Stimulated activated naive CD8-positive, alpha-beta T cell treated with anti-CD3 and anti-CD28 coated beads, Interleukin-15, amount 100 ng/mL, for 72 hours (primary cell): ENCODE measurements at regions not wholly inside any gene's neighbourhood (a gene's known extent, or its start where the extent isn't known, plus 50 kb on each side); places are given as distances from the start of the nearest gene placed in this dataset.

Experiments
- ATAC-seq: fragments of 150-1000 bp; cut with Tn5 transposase; 2 replicates; pipeline ENCODE4 v1.10.0; 2021; ENCODE audit warnings: mild to moderate bottlenecking, moderate library complexity
- DNase-seq, 2 donors: peaks; one replicate each; pipeline ENCODE4 v3.0.0; 2021 to 2022
- H3K27ac Mint-ChIP-seq, 2 donors: one replicate each; pipeline ENCODE4 v1.8.0; 2022; ENCODE audit warnings: mild to moderate bottlenecking in 2 of 2, mixed read lengths in 2 of 2, moderate library complexity in 2 of 2
- H3K27me3 Mint-ChIP-seq: one replicate; pipeline ENCODE4 v1.8.0; 2022; ENCODE audit warnings: mixed read lengths
- H3K4me1 Mint-ChIP-seq: one replicate; pipeline ENCODE4 v1.8.0; 2022; ENCODE audit warnings: mild to moderate bottlenecking, mixed read lengths
- H3K4me3 Mint-ChIP-seq, 2 donors: one replicate each; pipeline ENCODE4 v1.8.0; 2022; ENCODE audit warnings: mild to moderate bottlenecking in 2 of 2, mixed read lengths in 2 of 2, moderate library complexity in 1 of 2
- H3K9me3 Mint-ChIP-seq, 2 donors: one replicate each; pipeline ENCODE4 v1.8.0; 2022; ENCODE audit warnings: mixed read lengths in 2 of 2

DNA sequence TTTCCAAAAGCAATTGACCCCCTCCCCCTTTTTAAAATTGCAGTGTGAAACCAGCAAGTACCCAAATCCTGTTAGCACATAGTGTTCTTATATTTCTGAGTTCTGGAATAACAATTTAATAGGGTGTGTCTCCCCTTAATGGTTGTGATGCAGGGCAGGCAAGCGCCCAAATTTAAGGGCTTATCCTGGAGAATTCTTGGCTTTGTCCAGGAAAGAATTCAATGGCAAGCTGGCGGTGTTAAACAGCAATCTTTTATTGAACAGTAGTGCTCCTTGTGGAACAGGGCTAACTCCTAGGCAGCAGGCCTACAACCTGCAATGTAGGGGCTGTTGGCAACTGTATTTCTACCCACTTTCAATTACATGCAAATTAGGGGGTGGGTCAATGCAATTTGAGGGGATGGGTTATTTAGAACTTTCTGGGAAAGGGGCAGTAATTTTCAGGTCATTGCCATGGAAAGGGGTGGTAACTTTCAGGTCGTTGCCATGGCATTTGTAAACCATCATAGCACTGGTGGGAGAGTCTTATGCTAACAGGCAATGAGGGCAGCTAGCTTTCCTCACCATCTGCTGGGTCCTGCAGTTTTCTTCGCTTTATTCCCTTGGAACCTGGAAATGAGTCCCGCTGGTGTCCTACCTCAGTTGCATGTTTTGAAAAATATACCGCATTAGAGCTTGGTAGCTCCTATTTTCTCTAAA lies 149.0 kb upstream of the KCTD1 start:
- Mint-ChIP-seq H3K4me1 (no peaks in the 10 kb centered on the region), H3K4me3 (no peak overlapping the region), H3K9me3 (peaks cover 7 to 8% of the 10 kb centered on the region in 2 donors), H3K27me3 (no peaks in the 10 kb centered on the region), H3K27ac (no peak overlapping the region)
- no peak for DNase-seq
- ATAC-seq: no peak

DNA sequence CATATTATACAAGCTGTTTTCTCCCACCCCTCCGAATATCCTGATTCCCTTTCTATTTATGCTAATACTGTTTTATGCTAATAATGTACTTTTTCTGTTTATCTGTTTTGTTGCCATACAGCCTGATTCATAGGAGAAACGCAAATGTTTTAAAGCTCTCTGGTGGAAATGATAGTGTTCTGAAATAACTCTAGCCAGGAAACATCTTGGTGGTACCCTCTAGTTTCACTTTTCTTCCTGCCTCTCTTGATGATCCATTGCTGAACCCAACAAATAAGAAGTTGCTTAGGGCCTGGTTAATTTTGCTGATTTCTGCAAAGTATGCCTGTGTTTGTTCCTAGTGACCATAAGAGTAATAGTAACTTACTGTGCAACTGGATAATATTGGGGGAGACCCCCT lies 148.4 kb upstream of the KCTD1 start:
- ATAC-seq (no peak), DNase-seq (no peak)
- no peaks in the 10 kb centered on the region for H3K4me1 Mint-ChIP-seq
- no peak overlapping the region for H3K4me3 Mint-ChIP-seq
- H3K27ac Mint-ChIP-seq: no peak overlapping the region
- H3K9me3 Mint-ChIP-seq: peaks cover 8 to 9% of the 10 kb centered on the region in 2 donors
- H3K27me3 Mint-ChIP-seq: no peaks in the 10 kb centered on the region

DNA sequence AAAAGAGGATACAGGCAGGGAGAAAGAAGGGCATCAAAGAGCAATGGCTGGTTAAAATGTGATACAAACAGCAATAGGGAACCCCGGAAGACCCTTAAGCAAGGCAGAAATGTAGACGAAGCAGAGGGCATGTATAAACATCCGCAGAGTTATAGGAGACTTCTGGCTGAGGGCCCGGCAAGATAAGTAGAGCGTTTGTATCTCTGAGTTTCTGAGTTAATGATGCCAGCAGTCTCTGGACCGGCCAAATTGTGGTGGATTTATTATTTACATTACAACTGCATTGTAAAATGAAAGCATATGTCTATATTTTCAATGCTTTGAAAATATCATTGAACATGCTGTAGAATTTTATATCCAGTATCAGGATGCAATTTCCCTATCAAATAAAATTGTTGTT lies 148.0 kb upstream of the KCTD1 start:
- Mint-ChIP-seq H3K9me3 (peaks cover 8 to 14% of the 10 kb centered on the region in 2 donors), H3K4me3 (no peak overlapping the region), H3K27ac (no peak overlapping the region), H3K4me1 (no peaks in the 10 kb centered on the region), H3K27me3 (no peaks in the 10 kb centered on the region)
- ATAC-seq (no peak), DNase-seq (no peak)

DNA sequence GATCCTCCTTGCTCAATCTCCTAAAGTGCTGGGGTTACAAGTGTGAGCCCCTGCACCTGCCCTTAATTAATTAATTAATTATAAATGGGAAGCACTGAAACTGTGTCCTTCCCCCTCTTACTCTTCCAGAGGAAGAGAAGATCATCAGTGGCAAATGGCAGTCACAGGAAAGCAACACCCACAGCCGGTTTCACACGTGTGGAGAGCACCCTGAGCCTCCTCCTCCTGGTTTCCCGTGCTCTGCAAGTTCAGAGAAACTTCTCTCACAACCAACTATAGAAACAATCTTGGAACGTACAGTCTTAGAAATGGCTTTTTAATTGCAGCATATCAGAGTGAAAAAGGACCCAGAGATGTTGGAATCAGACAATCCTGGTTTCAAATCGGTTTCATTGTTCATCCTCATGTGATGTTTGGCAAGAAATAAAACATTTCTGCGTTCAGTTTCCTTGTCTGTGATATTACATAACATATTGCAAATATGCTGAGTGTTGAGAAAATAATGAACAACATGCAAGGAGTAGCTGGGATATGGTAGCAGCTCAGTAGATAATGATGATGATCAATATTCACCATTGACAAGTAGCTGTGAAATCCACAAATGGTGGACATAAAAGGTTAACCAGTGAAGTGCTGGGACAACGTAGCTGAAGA lies 141.0 kb upstream of the KCTD1 start:
- no peak overlapping the region for H3K4me3 Mint-ChIP-seq
- H3K4me1 Mint-ChIP-seq: no peaks in the 10 kb centered on the region
- H3K27ac Mint-ChIP-seq: no peak overlapping the region
- DNase-seq (no peak), ATAC-seq (no peak)
- no peaks in the 10 kb centered on the region for H3K27me3 Mint-ChIP-seq
- peaks cover 4 to 14% of the 10 kb centered on the region in 2 donors for H3K9me3 Mint-ChIP-seq

DNA sequence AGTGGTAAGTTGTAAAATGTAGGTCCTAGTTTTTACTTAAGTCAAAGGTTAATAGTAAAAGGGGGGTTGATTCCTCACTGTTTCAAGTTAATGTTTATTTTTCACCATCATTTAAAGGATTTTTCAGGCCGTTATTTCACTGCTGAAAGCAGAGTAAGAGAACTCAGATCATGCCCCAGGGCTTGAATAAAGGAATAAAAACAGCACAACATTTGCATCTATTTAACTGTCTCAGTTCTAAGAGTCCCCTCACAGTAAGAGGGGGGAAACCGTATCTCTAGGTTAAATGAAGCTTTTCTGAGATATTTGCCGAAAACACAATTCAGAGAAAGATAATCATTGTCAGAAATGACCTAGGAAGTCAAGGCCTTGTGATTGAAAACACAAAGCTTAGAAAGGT lies 138.2 kb upstream of the KCTD1 start:
- Mint-ChIP-seq H3K4me1 (no peaks in the 10 kb centered on the region), H3K27me3 (peaks cover 7% of the 10 kb centered on the region), H3K4me3 (no peak overlapping the region), H3K27ac (no peak overlapping the region), H3K9me3 (peaks cover 0 to 10% of the 10 kb centered on the region in 2 donors)
- ATAC-seq (no peak), DNase-seq (no peak)

DNA sequence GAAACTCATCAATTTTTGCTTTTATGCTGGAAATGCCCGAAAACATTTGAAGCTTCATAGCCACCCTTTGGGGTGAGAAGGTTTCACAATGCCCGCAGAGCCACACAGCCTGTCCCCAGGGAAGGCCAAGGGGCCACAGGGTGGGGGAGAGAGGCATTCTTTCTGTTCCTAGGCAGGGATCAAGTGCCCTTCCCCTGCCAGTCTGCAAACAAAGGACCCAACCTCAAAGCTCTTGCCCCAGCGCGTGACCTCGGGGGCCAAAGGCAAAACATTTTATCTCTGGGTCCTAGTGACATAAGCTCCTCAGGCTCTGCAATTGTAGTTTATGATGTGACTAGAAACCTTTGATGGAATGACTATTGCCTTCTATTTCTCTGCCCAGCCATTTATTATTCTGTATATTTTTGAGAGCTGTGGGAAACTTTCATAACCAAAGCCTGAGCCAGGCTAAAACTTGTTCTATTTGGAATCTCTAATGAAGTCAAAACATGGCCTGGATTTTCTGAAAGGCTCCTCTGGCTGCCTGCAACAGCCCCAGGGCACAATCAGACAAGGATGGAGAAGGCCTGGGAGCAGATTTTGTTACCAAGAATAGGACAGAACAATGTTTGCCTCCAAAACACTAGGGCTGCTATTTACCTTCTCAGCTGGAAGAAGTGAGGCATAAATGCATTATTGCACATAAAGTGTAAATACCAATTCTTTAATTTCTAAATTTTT lies 137.2 kb upstream of the KCTD1 start:
- no peak for ATAC-seq
- Mint-ChIP-seq H3K27me3 (peaks cover 7% of the 10 kb centered on the region), H3K27ac (no peak overlapping the region), H3K4me3 (no peak overlapping the region), H3K4me1 (no peaks in the 10 kb centered on the region), H3K9me3 (peaks cover 0 to under 1% of the 10 kb centered on the region in 2 donors)
- DNase-seq: no peak

DNA sequence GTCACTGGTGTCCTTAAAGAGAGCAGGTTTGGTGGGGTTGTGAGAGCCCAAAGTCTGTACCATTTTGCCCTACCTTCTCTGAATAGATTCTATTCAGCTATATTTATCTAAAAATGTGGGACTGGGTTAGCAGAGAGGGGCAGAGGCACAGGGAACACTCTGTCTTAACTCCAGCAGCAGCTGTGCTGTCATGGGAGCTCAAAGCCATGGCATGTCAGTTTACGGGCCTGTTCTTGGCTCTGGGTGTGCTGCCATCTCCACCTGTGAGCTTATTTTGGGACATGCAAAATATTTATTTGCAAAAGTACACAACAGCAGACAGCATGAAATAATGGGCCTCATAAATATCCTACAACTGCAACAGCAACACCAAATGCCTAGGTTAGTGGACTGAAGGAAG lies 129.6 kb upstream of the KCTD1 start:
- Mint-ChIP-seq H3K27ac (no peak overlapping the region), H3K27me3 (peaks cover 6% of the 10 kb centered on the region), H3K4me3 (no peak overlapping the region), H3K4me1 (no peaks in the 10 kb centered on the region), H3K9me3 (peaks cover 0 to 6% of the 10 kb centered on the region in 2 donors)
- ATAC-seq: no peak
- DNase-seq: no peak

DNA sequence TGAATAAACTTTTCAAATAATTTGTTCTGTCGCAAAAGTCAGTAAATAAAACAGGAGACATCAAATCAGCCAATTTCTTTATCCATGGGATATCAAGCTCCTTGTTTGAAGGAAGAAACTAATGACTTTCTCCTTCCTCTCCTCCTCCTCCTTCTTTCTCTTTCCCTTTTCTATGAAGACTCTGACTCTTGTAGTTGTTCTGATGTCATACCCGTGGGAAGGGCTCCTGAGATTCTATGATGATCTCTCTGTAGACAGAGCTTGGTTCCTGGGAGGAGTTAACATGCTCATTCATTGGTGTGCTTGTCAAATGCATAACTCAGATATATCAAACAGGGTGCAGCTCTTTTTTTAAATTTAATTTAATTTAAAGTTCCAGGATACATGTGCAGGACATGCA lies 118.7 kb upstream of the KCTD1 start:
- H3K9me3 Mint-ChIP-seq: no peaks in the 10 kb centered on the region
- peaks cover 26% of the 10 kb centered on the region for H3K27me3 Mint-ChIP-seq
- H3K27ac Mint-ChIP-seq: no peak overlapping the region
- no peak for DNase-seq
- ATAC-seq: no peak
- H3K4me3 Mint-ChIP-seq: no peak overlapping the region
- H3K4me1 Mint-ChIP-seq: no peaks in the 10 kb centered on the region

DNA sequence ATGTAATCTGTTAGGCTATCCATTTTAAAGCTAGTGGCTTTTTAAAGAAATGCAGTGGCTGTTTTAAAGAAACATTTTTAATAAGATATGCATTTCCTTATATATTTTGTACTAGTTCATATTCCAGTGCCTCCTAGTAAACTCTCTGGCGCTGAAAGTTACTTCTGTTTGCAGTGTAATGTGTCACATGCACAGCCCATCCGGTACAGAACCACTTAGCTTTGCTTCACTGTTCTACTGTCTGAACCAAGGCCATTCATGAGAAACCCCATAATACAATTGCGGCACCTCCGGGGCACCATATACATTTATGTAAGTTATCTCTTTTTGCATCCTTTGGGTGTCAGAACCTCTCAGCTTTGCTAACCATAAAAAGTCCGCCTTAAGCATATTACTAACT lies 114.6 kb upstream of the KCTD1 start:
- Mint-ChIP-seq H3K4me1 (no peaks in the 10 kb centered on the region), H3K4me3 (no peak overlapping the region), H3K9me3 (no peaks in the 10 kb centered on the region), H3K27ac (no peak overlapping the region), H3K27me3 (peaks cover 35% of the 10 kb centered on the region)
- ATAC-seq: no peak
- no peak for DNase-seq

DNA sequence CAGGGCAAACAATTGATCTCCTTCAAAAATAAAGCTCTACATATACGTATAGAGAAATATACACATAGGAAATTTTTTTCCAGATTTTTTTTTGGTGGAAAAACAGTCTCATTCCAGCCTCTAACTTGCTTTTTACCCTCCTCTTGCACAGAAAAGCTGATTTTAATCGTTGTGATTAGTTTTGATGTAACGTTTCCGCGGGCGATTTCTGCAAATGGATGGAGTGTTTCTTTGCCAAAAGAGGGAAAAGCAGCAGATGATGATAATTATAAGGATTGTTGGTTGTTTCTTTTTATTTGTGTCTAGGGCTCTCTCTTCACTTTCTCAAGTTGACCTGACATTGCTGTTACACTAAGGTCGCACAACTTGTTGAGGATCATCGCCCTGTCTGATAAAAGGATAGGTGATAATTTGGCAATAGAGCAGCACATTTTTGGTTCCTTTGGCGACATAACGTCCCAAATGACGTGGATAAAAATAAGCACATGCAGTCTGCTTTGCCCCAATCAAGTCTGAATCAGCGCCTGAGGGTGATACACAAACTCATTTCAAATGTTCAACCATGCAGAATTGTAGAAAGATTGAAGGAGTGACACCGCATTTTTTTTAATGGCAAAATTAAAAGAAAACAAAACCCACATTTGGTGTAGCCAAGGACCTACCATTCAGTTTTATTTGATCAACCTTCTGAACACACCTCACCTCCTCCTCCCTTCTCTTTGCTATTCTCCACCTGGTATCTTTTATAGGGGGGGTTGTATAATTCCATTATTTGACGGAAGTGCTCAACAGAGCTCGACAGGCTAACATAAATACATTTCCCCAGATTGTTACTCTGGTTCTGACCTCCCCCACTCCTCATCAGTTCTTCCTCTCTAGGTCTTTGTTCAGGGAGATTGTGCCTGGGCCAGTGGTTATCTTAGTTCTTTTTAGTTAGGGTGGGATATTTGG lies 109.6 kb upstream of the KCTD1 start:
- no peak overlapping the region for H3K27ac Mint-ChIP-seq
- no peak for DNase-seq
- H3K27me3 Mint-ChIP-seq: peaks cover 61% of the 10 kb centered on the region
- no peak for ATAC-seq
- H3K4me3 Mint-ChIP-seq: peak overlapping the region; percentile 72 to 78
- no peaks in the 10 kb centered on the region for H3K9me3 Mint-ChIP-seq
- H3K4me1 Mint-ChIP-seq: peaks cover 14% of the 10 kb centered on the region

DNA sequence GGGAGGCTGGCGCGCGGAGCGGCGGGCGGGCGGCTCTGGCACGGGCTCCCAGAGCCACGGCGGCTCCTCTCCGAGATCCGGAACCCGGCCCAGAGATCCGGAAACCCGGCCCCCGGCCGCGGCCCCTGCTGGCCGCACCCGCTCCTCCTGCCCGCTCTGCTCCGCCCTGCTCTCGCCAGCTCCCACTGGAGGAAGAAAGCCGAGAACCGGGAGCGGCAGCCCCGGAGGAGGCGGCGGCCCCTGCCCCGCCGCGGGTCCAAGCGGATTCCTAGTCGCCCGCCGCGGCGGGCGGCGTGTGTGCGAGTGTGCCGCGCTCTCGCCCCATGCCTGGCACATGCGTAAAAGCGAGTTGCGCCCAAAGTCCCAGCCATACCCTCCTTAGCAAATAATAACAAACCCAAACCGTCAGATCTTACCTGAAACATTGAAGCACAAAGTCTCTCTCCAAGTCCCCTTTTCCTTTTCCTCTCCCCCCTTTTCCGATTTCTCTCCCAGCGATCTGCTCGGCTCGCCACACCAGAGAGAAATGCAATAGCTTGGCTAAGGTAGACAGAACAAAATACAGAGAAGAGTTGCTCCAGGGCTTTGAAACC lies 108.7 kb upstream of the KCTD1 start:
- peaks cover 14% of the 10 kb centered on the region for H3K4me1 Mint-ChIP-seq
- peaks cover 67% of the 10 kb centered on the region for H3K27me3 Mint-ChIP-seq
- peak overlapping the region; percentile 72 to 78 for H3K4me3 Mint-ChIP-seq
- DNase-seq (peak; percentile 8 to 16), ATAC-seq (peak; percentile 61)
- no peak overlapping the region for H3K27ac Mint-ChIP-seq
- H3K9me3 Mint-ChIP-seq: no peaks in the 10 kb centered on the region

DNA sequence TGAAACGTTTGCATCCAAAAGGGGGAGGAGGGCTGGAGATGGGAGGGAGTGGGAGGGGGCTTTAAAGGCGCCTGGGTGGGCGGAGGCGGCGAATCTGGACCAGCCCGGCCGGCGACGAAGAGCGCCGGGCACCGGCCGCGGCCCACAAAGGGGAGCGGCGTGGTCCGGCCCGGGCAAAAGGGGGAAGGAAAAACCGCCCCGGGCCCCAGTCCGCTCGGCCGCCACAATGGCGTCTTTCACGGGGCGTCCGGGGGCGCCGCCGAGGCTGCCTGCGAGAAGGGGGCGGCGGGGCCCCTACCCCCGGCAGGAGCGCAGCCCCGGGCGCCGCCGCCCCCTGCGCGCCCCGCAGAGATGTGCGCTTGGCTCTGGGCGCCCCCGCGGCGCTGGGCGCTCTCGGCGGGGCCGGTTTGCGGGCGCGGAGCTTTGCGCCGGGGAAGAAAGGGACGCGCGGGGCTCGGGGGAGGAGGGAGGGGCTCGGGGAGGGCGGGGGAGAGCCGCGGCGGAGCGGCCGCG lies 108.1 kb upstream of the KCTD1 start:
- peak overlapping the region; percentile 32 to 48 for H3K4me3 Mint-ChIP-seq
- H3K27me3 Mint-ChIP-seq: peaks cover 72% of the 10 kb centered on the region
- peak; percentile 31 for ATAC-seq

DNA sequence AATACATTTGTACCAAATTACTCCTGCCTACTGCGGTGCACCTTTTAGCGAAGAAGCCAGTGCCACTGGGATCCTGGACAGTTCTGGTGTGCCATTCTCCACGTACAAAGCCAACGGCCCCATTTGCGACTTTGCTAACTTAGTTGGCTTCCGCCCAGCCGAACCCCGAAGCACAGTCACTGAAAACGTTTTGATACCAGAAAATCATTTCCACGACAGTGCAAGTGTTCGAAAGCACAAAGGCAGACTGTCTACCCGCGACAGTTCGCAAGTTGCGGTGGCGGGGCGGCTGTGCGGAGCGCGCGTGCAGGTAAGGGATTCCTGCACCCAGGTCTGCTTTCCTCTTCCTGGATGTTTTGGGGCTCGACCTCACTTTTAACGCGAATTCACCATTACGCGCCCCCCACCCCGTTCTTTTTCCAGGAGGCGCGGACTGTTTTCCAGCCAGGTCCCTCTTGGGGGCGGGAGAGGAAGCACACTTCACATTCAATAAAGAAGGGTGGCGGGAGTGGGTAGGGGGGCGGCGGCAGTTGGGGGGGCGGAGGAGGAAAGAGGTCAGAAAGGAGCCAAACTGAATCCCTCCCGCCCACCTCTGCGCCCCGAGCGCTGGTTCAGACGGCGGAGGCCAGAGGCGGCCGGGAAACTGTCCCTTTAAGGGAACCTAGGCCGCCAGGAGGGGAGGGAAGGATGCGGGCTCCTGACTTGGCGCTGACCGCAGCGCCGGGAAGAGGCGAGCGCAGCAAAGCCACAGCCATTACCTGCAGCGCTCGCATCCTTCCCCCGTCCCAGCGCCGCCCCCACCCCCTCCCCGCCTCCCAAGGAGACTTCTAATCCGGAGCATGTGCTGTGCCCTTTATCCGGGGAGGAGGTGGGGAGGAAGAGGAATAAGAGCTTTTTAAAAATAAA lies 107.4 kb upstream of the KCTD1 start:
- Mint-ChIP-seq H3K9me3 (no peaks in the 10 kb centered on the region), H3K27ac (no peak overlapping the region), H3K27me3 (peaks cover 79% of the 10 kb centered on the region), H3K4me3 (peak overlapping the region; percentile 48 to 60), H3K4me1 (peaks cover 14% of the 10 kb centered on the region)
- ATAC-seq: peak; percentile 10
- no peak for DNase-seq

More for the DNA sequence above, 108.1 kb upstream of the KCTD1 start:
- Mint-ChIP-seq H3K27ac (no peak overlapping the region), H3K9me3 (no peaks in the 10 kb centered on the region), H3K4me1 (peaks cover 14% of the 10 kb centered on the region)
- DNase-seq: no peak
